GOT3 (cell line): ENCODE measurements at regions not wholly inside any gene's neighbourhood (a gene's known extent, or its start where the extent isn't known, plus 50 kb on each side); places are given as distances from the start of the nearest gene placed in this dataset.
"Not testable (repeated sequence)": the region's sequence is repeated elsewhere in the genome, so short reads cannot be mapped to it uniquely, and the experiment has no call there.

Source experiments
- DNase-seq: peaks from one replicate; lab custom pipeline; 2025; ENCODE audit warnings: mixed read lengths; lab: John Stamatoyannopoulos, UW

GRCh38 chr18:44541159-44541558 is 139.5 kb upstream of the SETBP1 start:
- DNase-seq = no peak

- no peak for DNase-seq
Observed at GRCh38 chr18:44541781-44542180, 138.9 kb upstream of the SETBP1 start.

DNA sequence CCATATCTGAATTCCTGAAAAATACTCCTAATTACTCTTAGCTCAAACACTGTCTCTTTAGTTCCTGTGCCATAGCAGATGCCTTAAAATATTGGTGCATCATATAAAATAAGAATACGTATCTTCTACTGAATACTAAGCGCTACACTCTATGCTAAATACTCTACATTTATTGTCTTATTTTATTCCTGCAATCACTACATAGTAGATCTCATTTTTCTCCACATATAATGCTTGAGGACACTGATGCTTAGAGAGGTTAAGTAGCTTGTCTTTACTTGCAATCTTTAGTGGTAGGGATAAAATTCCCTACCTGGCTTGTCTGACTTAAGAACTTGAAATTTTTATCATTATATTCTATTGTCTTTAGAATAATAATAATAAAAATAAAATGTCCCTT is 137.3 kb upstream of the SETBP1 start:
- no peak for DNase-seq

DNA sequence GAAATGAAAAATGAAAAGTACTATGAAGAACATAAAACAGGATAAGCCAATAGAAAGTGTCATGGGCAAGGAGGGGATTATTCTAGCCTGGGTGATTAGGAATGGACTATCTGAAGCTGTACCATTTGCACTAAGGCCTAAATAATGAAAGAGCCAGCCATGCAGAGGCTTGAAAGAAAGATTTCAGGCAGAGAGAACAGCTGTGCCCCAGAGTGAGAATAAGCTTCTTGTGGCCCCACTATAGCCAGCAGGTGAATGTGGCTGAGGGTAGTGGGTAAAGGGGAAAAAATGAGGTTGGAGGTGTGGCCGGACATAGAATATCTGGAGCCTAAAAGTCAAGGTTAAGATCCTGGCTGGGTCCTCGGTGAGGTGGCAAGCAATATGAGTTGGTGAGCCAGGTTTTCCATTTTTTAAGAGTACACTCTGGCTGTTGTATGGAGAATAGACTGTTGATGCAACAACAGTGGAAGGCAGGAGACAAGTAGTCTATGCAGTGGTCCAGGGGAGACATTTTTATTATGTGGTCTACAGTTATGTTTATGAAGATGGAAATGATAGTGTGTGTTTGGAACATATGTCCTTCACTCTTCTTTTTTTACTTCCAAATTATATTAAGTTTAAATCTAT is 135.2 kb upstream of the SETBP1 start:
- DNase-seq = no peak

GRCh38 chr18:44546954-44547353 is 133.7 kb upstream of the SETBP1 start:
- DNase-seq = no peak

DNA sequence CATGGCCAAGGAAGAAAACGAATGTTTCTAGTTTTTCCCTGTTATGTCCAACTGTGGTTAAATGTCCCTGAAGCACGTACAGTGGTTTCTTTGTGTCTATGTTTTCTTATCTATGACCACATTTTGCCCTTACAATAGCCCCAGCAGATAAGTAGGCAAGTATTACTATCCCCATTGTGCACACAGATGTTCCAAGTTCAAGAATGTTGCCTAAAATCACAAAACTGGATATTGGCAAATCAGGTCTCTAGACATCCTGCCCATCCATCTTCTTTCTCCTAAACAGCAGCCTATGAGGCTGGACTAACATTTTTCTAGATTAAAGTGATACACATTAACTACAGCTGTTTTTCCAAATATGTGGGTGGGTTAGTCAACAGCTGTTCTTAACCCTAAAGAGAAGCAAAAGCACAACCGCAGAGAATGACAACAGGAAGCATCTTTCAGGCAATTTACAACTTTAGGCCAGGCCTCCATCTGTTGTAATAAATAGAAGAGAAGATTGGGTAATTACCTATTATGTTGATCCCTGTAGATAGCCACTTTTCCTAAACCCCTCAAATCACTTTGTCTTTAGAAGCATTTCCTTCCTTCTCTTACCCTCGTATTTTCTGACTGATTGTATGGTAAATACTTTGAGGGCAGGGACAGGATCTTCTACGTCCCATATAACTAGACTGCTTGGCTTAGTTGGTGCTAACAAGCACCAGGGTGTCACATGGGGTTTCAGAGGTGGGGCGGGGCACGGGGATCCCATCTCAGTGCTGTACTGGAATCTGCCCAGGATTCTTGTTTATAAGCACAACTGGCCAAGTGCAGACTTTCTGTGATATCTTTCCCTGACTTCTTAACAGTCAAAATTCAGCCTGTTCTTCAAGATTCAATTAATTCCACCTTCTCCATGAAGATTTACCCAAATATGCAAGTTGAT is 132.1 kb upstream of the SETBP1 start:
- no peak for DNase-seq

GRCh38 chr18:44552706-44553105 is 128.0 kb upstream of the SETBP1 start:
- no peak for DNase-seq

DNA sequence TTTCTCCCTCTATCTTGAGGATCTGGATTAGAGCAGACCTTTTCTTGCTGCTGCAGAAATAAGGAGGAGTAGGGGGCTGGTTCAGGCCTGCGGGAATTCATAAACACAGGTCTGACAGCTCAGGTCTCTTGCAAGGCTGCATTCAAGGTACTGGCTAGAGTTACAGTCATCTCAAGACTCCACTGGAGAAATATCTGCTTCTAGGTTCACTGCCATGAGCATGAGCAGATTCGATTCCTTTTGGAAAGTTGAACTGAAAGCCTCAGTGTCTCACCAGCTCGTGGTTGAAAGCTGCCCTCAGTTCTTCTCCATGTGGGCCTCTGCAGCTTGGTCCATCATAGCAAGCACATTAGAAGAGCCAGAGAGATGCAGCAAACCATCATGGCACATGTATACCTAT is 124.4 kb upstream of the SETBP1 start:
- no peak for DNase-seq

- no peak for DNase-seq
Observed at GRCh38 chr18:44557616-44558151, 123.0 kb upstream of the SETBP1 start.

DNA sequence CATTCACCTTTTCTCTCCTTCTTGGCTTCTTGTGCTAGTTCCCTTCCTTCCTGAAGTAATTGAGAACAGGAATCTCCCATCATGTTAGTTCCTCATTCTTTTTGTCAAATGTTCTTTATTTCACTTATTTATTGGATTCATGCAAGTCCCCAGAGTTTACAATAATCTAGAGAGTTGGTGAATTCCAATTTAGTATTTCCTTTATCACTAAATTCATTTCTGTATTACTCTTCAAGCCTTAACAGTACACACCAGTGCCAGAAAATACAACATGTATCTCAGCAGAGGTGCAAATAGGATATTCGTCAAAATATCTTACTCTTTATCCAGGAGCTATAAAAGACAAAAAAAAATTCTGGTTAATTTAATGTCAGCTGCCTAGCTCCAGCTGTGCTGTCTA is 121.9 kb upstream of the SETBP1 start:
- DNase-seq = no peak

DNA sequence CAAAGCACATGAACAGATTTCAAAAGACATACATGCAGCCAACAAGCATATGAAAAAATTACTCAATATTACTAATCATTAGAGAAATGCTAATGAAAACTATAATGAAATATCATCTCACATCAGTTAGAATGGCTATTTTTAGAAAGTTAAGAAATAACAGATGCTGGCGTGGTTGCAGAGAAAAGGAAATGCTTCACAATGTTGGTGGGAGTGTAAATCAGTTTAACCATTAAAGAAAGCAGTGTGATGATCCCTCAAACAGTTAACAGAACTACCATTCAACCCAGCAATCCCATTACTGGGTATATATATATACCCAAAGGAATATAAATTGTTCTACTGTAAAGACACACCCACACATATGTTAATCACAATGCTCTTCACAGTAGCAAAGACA is 117.7 kb upstream of the SETBP1 start:
- no peak for DNase-seq

GRCh38 chr18:44564922-44565321 is 115.8 kb upstream of the SETBP1 start:
- DNase-seq = no peak

- DNase-seq = no peak
Observed at GRCh38 chr18:44568342-44568741, 112.3 kb upstream of the SETBP1 start.

- no peak for DNase-seq
Observed at GRCh38 chr18:44568986-44569385, 111.7 kb upstream of the SETBP1 start.

DNA sequence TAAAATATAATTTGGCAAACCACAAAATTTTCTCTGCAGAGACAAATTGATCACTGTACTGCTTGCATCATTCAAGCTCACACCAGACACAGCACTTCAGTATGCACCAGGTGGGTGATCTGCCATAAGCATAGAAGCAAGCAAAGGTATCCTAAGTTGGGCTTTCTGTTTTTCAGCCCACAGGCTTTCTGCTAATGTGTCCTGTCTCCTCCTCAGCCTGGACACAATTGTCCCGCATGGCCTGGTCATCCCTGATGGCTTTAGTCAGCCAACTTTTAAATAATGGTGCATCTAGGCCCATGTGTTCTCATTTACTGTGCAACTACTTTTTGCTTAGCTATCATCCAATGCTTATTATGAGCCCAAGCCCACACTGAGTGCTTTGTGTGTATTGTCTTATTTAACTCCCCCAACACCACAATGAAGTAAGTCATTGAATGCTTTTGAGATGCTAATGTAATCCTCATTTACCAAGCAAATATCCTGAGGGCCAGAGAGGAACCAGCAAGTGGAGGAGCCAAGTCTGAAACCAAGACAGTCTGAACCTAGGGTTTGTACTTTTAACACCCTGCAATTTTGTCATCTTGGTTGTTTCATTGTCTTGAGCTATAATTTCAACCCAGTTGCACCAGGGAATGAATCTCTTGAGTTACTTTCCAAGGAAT is 111.2 kb upstream of the SETBP1 start:
- no peak for DNase-seq

DNA sequence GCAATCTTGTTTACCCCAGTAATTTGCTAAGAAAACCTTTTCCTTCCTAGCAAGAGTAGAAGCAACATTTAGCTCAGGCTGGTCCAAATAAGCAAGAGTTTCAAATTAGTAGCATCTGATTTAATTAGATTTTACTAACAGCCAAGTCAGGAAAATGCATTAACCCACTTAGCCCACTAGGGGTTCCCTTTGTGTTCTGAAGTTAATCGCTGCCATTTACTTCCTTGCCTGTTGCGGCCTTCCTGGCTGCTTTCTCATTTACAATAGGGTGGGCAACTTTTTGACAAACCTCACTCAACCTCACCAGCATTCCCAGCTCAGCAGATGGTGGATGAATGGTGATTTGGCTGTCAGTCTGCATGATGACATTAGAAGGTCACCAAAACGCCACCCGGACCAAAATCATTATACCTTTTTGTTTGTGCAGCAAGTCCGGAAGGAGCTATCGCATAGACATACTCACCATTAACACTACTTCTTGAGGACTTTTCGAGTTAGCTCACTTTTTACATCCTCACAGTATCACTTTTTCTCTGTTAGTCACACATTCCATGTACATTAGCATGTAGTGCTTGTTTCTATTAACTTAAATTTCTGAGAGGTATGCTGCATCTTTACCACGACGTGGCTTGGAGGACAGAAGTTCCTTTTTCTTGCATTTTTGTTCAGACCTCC is 101.5 kb upstream of the SETBP1 start:
- DNase-seq = no peak

GRCh38 chr18:44579745-44580144 is 100.9 kb upstream of the SETBP1 start:
- no peak for DNase-seq

- no peak for DNase-seq
Observed at GRCh38 chr18:44580159-44580558, 100.5 kb upstream of the SETBP1 start.

- DNase-seq = not testable (repeated sequence)
Observed at GRCh38 chr18:44580782-44581181, 99.9 kb upstream of the SETBP1 start.

DNA sequence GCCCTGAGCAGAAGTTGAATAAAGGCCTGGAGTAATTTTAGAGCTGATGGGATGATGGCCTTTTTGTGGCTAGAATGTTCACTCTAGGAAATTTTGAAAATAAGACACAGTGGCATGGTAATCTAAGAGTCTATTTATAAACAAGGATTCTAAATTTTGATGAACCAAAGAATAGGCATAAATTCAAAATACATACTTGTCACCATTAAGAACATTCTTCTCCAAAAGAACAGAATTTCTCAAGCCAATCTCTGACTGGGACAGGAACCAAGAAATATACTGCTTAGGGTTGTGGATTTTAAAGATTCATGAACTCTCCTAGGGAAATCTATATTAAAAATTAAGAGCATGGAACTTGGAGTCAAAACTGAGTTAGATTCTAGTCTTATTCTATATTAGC is 98.2 kb upstream of the SETBP1 start:
- no peak for DNase-seq

- no peak for DNase-seq
Observed at GRCh38 chr18:44584900-44585299, 95.8 kb upstream of the SETBP1 start.
